OCI-LY1 (cell line): ENCODE measurements at regions not wholly inside any gene's neighbourhood (a gene's known extent, or its start where the extent isn't known, plus 50 kb on each side); places are given as distances from the start of the nearest gene placed in this dataset.

Source experiments
- CTCF ChIP-seq: fragments of 200-600 bp; sonication (generic), shearing (Covaris generic); IDR thresholded peaks from 2 replicates; pipeline ENCODE4 v1.5.1; 2017; ENCODE audit warnings: mild to moderate bottlenecking, antibody characterized with exemption, low read length, moderate library complexity, mixed read lengths
- EZH2 ChIP-seq: fragments of 200-600 bp; sonication (generic), shearing (Covaris generic); IDR thresholded peaks from 2 replicates; pipeline ENCODE4 v1.8.0; 2017; ENCODE audit warnings: borderline replicate concordance, mixed run types, mild to moderate bottlenecking, antibody characterized with exemption, low read length, moderate library complexity, mixed read lengths

GRCh38 chr2:104572834-104573233, 281.1 kb upstream of the POU3F3 start:
- TF ChIP-seq CTCF (no peak), EZH2 (no peak)
